GM19397 (cell line): ENCODE measurements at regions not wholly inside any gene's neighbourhood (a gene's known extent, or its start where the extent isn't known, plus 50 kb on each side); places are given as distances from the start of the nearest gene placed in this dataset.

Experiments used
- ATAC-seq: cut with Tn5 transposase; IDR thresholded peaks from one replicate; pipeline ENCODE4 v1.9.1; 2021; ENCODE audit warnings: mild to moderate bottlenecking, moderate library complexity; ENCODE audit not compliant: unreplicated experiment

GRCh38 chr1:37308031-37308960, 166.1 kb upstream of the ZC3H12A start:
- no peak for ATAC-seq

- ATAC-seq, result no peak
Measured at GRCh38 chr1:37309574-37309973, 164.8 kb upstream of the ZC3H12A start.

- ATAC-seq, result no peak
Measured at GRCh38 chr1:37310064-37310463, 164.3 kb upstream of the ZC3H12A start.

GRCh38 chr1:37315371-37315846, 159.0 kb upstream of the ZC3H12A start:
- ATAC-seq, result no peak

- ATAC-seq, result no peak
Measured at GRCh38 chr1:37317870-37318467, 156.4 kb upstream of the ZC3H12A start.

- ATAC-seq, result no peak
Measured at GRCh38 chr1:37318490-37318889, 155.9 kb upstream of the ZC3H12A start.

GRCh38 chr1:37319284-37319683, 155.1 kb upstream of the ZC3H12A start:
- no peak for ATAC-seq

- ATAC-seq, result no peak
Measured at GRCh38 chr1:37323486-37324377, 150.6 kb upstream of the ZC3H12A start.

- ATAC-seq, result no peak
Measured at GRCh38 chr1:37325010-37325409, 149.4 kb upstream of the ZC3H12A start.

- no peak for ATAC-seq
Measured at GRCh38 chr1:37325509-37326437, 148.6 kb upstream of the ZC3H12A start.

- ATAC-seq, result no peak
Measured at GRCh38 chr1:37332126-37332525, 142.3 kb upstream of the ZC3H12A start.

GRCh38 chr1:37338658-37339057, 135.7 kb upstream of the ZC3H12A start:
- ATAC-seq, result no peak

GRCh38 chr1:37342736-37343135, 131.6 kb upstream of the ZC3H12A start:
- no peak for ATAC-seq

GRCh38 chr1:37347104-37347649, 127.2 kb upstream of the ZC3H12A start:
- no peak for ATAC-seq

- ATAC-seq, result no peak
Measured at GRCh38 chr1:37353871-37354270, 120.5 kb upstream of the ZC3H12A start.

GRCh38 chr1:37354876-37355650, 119.3 kb upstream of the ZC3H12A start:
- no peak for ATAC-seq

GRCh38 chr1:37358992-37359391, 115.4 kb upstream of the ZC3H12A start:
- ATAC-seq, result no peak

GRCh38 chr1:37360011-37360410, 114.4 kb upstream of the ZC3H12A start:
- ATAC-seq, result no peak
